ENCODE measurements at regions not wholly inside any gene's neighbourhood (a gene's known extent, or its start where the extent isn't known, plus 50 kb on each side); places are given as distances from the start of the nearest gene placed in this dataset.

DNA sequence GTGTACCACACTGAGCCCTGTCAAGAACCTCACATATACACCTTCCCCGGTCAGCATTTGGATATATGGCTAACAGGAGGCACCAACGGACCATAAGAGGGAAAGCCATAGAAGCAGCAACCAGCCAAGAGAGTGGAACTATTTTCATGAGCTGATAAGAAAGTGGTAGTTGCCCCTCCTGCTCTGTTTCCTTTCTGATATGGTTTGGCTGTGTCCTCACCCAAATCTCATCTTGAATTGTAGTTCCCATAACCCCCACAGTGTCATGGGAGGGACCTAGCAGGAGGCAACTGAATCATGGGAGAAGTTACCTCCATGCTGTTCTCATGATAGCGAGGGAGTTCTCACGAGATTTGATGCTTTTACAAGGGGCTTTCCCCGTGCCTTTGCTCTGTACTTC, 366.1 kb upstream of the DAB1 start:
- DNase-seq, result no peak

DNA sequence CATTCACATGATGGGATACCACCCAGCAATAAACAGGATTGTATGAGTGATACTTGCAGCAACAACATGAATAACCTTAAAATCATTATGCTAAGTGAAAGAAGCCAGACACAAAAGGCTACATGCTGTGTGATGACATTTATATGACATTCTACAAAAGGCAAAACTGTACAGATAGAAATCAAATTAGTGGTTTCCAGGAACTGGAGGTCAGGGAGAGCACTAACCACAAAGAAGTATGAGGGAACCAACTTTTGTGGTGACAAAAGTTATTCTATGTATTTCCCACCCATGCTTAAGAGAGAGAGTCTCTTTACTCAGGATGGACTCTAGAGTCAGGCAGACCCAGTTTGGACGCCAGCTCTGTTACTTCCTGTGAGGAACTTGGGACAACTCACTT, 364.5 kb upstream of the DAB1 start:
- no peak for DNase-seq

DNA sequence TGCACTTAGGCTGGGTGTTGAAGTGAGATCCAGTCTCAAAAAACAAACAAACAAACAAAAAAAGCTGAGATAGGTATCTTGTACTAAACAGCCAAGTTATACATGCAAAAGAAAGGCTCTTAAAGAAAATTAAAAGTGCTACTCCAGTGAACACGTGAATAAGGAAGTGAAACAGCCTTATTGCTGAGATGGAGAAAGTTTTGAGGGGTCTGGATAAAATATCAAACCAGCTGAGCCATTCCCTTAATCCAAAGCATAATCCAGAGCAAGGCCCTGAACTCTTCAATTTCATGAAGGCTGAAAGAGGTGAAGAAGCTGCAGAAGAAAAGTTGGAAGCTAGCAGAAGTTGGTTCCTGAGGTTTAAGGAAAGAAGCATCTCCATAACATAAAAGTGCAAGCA, 360.5 kb upstream of the DAB1 start:
- no peak for DNase-seq

DNA sequence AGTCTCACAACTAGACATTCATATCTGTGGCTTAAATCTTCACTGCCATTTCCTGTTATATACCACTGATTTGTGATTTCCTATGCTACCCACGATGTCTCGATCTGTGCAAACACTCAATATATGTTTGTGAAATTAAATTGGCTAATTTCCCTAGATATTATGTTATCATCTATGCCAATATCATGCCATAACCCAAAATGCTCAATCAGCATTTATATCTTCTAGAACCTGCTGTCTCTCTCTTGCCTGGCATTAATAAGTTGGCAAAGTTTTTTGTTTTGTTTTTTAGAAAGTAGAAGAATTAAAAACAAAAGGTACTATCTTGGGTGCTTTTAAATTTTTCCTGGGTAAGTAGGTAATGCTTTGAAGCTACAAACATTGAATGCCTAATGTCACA, 358.5 kb upstream of the DAB1 start:
- DNase-seq, result no peak

DNA sequence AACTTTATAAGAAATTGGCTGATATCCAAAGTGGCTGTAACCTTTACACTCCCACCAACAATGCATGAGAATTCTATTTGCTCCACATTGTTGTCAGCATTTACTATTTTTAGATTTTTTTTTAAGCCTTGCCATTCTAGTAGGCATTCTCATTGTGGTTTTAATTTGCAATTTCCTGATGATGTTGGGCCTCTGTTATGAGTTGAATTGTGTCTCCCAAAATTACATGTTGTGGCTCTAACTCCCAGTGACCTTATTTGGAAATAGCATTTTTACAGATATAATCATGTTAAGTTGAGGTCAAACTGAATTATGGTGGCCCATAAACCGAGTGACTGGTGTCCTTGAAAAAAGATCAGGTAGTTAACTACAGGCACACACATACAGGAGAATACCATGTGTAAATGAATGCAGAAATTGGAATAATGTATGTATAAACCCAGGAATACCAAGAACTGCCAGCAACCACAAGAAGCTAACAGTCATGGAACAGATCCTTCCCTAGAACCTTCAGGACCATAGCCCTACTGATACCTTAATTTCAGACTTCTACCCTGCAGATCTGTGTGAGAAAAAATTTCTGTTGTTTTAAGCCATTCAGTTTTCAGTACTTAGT, 348.8 kb upstream of the DAB1 start:
- no peak for DNase-seq

DNA sequence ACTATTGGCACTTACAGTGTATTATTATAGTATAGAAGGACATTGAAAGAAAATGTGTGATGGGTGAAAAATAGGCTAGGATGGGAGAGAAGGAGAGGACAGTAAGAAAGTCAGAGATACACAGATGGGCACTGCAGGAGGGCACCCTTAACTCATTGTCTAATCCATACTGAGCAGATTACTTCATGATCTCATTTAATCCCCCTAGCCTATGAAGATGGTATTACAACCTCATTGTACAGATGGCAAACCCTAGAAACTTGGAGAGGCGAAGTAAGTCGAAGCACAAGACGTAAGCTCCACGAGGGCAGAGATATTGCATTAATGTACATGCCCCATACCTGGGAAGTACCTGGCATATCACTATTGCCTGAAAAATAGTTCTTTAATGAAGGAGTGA, 346.9 kb upstream of the DAB1 start:
- no peak for DNase-seq

DNA sequence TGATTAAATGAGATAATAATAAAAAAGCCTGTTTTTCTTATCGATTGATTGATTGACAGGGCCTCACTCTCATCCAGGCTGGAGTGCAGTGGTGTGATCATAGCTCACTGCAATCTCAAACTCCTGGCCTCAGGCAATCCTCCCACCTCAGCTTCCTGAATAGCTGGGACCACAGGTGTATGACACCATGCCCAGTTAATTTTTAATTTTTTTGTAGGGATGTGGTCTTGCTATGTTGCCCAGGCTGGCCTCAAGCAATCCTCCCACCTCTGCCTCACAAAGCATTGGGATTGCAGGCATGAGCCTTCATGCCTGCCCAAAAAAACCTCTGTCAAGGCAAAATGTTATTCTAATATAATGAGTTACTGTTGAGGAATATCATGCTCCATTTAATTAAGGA, 346.4 kb upstream of the DAB1 start:
- no peak for DNase-seq

DNA sequence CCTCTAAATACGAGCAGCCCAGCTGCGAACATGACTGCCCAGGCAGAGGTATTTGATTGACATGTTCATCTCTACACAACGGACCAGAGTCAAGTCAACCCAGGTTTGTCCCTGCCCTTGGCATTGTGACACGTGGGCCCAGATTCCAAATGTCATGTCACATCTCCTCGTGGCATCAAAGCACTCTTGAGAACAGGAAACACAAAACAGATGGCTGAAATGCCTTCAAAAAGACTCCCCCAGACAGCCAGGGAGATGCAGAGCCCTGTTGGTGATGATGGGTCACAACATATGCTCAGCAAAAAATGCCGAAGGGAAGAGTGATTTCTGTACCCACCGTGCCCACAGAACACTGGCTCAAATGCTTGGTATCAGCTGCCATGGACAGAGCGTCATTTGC, 337.8 kb upstream of the DAB1 start:
- DNase-seq, result no peak

DNA sequence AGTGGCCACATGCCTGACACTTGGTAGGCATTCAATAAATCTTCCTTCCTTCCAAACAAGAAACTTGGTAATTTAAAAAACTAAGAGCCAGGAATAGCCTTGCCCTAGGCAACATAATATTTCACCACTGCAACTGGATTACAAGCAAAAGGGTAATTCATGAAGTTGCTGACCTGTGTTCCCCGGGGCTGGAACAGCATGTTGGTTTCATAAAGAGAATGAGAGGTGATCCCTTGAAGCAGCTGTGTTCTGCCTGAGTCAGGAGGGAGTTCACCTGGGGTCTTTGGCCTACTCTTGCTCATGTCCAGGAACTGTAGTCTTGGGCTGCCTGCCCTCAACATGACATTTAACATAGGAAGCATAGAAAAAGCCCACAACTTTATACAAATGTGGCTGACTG, 329.0 kb upstream of the DAB1 start:
- DNase-seq, result no peak

DNA sequence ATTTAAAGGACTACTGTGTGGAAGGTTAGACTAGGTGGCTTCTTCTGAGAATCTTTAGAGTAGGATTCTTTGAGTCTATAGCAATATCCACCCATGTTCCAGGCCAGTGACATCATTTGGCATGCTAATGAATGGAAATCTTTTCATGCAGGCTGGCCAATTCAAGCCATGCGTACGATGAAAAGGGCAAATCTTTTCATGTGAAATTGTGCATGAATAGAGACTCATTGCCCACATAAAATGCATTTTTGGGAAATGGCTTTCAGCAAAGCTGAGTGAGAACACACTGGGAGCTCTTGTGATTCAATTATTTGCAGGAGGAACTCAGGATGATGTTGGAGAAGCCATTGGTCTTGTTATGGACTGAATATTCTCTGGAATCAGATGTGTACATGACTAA, 324.9 kb upstream of the DAB1 start:
- no peak for DNase-seq

DNA sequence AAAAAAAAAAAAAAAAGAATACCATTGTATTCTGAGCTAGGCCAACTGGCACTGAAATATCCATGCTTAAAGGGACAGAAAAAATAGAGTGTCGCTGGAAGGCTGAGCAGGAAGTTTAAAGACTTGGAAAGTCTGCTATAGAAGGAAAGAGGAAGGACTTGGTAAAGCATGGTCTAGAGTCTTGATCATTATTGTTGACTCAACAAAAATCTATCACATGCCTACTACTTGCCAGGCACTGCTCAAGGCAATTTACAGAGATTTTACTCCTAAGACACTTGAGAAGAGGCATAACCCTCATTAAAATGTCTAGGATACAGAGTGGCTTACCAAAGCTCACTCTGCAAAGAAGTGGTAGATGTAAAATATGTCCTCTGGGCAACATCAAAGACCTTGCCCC, 324.0 kb upstream of the DAB1 start:
- DNase-seq, result no peak

DNA sequence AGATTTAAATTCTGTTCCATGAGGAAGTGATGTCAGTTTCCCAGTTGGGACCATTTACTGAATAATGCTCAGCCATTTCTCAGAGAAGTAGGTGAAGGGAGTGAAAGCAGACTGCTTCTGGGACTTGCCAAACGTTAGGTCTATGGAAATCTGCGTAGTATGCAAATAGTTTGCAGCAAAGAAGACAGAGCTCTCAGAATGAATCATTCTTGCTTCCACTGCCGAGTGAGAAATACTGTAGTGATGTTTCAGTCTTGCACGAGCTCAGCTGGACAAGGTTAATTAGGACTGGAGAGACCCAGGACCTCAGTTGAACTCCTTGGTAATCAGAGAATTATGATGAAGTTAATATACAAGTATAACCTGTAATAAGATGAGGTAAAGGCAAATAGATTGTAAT, 317.7 kb upstream of the DAB1 start:
- DNase-seq, result no peak

DNA sequence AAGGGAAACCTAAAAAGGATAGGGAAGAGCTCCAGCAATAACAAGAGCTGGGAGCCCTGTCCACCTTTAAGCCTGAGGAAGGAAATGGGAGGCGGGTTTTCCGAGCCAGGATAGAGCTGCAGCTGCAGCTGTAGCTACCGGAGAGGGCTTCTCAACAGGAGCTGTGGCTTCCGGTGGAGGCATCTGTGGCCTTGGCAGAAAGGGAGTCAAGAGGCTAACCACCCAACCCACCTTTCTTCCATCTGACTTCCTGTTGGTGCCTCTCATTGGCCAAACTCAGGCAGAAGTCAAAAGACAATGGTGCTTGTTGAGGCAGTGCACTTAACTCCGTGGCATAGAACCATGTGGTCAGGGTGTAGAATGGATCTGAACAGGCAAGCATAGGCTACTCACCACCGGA, 313.1 kb upstream of the DAB1 start:
- DNase-seq, result no peak

DNA sequence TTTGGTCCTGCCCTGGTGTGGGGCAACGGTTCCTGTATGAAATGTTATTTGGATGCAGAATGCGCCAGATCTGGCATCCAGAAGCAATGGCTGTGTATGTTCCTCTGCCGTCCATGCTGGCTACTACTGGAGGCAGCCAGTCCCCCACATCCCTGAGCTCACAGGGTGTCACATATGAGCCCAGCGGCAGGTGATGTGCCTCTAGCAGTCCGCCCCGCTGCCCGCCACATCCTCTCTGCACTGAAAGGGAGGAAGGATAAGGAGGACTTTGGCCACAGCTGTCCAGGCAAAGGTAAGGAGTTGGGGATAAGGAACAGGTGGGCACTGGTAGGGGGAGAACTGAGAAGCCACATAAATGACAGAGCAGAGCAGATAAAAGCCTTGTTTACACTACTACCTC, 305.3 kb upstream of the DAB1 start:
- DNase-seq, result no peak

DNA sequence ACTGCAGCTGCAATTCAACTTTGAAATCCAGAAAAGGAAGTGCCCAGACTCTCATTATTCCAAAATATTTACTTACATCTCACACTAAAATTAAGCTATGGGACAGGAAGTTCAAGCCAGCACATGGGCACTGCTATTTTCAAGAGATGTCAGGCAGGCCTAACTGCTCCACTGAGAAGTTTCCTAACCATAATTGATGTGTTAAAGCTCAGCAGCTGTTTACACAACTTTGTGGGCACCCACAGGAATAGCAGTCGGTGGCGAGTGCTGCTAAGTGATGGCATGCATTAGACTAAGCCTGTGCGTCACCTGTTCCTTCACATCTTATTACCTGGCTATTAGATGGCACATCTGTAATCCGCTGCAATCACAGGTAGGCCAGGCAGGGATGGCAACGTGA, 303.3 kb upstream of the DAB1 start:
- DNase-seq, result no peak

DNA sequence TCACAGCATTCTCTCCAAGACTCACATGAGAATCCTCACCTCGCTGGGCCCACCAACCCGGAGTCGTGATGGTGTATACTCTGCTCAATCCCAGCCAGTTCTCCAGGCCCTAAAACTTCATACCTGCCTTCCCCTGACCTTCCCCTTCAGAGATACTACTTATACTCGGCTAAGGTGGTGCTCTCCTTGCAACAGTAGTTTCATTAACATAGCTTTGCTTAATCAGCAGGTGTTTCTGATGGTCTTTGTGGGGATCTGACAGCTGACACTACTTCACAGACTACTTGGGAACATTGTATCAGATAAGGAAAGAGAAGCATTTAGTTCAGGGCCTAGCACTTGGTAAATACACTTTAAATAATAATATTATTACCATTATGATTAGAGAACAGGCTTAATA, 301.5 kb upstream of the DAB1 start:
- DNase-seq, result no peak

DNA sequence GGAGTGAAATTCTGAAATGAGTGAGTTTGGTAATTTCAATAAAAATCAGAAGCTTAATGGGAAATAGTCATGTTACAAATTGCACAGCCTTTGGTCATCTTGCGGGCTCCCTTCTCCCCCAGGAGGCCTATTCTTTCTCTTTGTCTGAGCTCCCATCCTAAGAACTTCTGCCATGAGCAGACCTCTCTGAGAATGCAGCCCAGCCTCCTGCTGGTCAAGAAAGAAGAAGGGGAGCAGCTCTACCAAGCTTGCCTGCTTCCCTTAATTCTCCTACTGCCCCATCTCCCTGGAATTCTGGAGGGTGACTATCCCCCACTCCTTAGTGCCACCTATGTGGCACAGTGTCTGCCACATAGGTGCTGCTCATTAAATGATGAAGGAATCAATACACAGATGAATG, 300.7 kb upstream of the DAB1 start:
- no peak for DNase-seq

DNA sequence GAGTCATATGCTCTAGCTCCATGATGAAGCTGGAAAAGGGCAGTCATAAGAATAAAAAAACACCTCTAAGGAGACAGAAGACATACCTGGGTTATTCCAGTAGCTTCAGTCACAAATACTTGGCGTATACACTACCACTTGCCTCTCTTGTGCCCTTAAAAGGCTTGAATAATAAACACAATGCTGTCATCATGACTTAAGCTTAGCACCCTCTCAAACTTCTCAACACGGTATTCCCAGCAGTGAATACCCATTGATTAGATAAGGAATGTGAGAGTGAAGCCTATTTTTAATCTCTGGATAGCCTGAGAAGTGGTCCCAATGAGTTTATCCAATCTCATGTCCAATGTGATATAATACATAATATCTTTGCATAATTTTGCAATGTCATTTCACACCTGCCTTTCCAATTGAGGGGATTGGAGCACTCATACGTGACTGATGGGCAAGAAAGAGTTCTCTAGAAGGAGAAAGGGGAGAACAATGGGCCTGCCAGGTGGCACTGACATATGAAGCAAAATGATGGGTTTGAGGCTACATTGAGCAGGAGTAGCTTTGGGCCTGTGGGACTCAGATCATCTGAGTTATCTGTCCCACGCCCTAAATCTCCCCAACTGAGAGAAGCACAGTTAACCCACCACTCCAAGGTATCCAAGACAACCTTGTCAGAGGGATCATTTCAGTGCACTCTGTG, 298.6 kb upstream of the DAB1 start:
- DNase-seq, result no peak

DNA sequence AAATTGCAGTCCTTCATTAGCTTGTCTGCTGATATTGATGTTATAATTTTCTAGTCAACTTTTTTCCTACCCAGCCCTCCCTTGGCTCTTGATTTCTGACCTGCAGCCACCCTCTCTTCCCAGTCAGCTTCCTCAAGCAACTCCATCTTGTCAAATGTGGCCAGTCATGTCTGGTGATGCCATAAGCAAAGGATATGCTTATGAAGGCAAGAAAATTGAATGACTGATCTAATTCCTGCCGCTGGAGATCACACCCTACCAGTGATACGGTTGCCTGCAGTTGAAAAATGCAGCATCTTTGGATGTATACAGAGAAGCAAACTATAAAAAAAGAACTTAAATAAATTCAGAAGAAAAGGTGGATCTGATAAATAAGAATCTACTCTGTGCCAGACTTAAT, 297.1 kb upstream of the DAB1 start:
- no peak for DNase-seq

DNA sequence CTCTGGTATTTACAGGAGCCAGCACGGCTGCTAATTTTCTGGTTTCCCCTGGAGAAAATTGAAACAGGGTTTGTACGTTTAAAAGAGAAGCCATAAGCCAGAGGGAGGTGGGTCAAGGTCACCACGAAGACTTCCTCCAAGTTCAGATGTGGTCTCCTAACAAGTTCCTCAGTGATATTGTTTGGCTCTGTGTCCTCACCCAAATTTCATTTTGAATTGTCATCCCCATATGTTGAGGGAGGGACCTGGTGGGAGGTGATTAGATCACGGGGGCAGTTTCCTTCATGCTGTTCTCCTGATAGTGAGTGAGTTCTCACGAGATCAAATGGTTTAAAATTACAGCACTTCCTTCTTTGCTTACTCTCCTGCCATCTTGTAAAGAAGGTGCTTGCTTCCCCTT, 295.4 kb upstream of the DAB1 start:
- DNase-seq, result no peak

DNA sequence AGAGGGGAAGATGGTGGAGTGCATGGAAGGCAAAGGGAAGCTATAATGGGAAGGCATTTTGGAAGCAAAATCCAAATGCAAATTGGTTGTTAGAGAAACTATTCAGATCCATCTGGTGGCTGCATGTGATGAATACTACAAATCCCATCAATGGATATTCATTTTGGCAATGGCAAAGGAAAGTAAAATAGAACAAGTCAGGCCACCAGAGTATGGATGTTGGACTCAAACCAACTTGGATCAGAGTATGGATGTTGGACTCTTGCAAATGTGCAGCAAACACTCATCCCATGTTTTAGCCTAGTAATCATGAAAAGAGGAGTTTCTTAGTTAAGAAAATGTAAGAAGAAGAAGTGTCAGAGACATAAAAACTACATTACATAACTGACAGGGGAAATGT, 289.6 kb upstream of the DAB1 start:
- no peak for DNase-seq

DNA sequence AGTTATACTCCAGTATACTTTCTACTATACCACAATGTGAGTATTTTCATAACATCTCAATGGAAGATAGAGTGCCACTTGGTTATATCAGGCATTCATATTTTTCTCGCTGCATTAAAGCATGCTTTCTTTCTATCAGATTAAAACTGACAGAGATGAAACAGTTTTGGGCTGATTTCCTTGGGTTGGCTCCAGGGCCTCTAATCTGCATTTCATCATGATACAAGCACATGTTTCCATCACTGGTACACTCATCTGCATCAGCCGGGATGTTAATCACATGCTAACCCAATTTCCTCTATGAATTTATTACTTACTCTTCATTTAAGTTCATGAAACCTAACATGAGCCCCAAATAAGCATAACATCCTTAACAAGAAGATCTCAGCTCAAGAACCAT, 289.0 kb upstream of the DAB1 start:
- no peak for DNase-seq

DNA sequence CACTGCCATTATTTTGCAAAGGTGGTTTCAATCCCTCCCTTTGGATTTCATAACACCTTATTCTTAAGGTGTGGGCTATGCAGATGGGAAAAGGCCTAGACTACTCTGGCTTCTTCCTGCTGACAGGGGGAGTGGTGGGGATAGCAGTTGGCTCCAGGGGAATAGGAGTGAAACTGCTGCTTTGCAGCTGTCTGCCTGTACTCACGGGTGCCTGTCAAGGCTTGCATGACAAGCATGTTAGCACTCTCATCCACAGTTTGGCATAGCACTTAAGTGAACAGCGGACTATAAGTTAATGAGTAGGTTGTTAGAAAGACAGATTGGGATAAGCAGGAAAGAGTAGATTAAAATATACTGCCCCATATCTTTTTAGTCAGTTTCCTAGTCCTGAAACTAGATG, 287.5 kb upstream of the DAB1 start:
- no peak for DNase-seq

DNA sequence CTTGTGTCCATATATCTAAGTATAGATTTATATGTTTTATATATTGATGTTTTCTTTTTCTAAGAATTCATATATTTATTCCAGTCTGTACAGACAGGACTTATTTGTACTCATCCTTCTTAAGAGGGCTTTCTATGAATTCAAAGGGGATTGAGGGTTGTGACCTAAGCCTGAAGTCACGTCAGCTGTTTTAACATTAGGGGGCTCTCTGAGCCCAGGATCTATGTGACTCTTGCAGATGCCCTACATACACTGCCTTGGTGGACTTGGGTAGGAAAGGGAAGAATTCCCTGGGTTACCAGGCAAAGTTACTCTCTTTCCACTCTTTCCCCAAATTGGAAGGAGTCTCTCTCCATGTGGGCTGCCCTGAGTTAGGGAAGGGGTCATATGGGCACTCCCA, 283.8 kb upstream of the DAB1 start:
- DNase-seq, result no peak

DNA sequence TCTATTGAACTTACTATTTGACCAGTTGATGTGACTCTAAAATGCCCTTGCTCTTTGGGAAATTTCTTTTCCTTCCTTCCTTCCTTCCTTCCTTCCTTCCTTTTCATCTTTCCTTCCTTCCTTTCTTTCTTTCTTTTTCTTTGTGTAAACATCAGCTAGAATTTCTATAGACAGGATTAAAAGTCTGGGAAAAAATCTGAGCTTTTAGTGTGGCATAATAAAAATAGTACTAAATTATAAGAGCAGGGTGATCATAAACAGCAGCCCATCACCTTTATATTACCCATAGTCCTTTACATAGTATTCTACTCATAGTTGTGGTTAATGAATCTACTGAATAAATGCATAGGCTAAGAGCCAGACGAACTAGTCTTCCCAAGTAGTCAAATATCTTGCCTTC, 281.0 kb upstream of the DAB1 start:
- no peak for DNase-seq

Measured in right forelimb (tissue), 1 donor.